SU-DHL-6 (cell line): ENCODE measurements at regions not wholly inside any gene's neighbourhood (a gene's known extent, or its start where the extent isn't known, plus 50 kb on each side); places are given as distances from the start of the nearest gene placed in this dataset.

Source experiments
- EZH2phosphoT487 ChIP-seq: fragments of 200-600 bp; sonication (generic), shearing (Covaris generic); conservative IDR thresholded peaks from 2 replicates; pipeline ENCODE4 v1.6.1; 2018; ENCODE audit warnings: mild to moderate bottlenecking, antibody characterized with exemption, low read length, moderate library complexity, mixed read lengths
- TF ChIP-seq, protein P1 (sequence below): fragments of 200-600 bp; sonication (generic); IDR thresholded peaks from one replicate; pipeline ENCODE4 v1.5.1; 2017; ENCODE audit warnings: antibody characterized with exemption, mild to moderate bottlenecking, low read length, moderate library complexity; ENCODE audit not compliant: insufficient read depth, poor library complexity, severe bottlenecking

DNA sequence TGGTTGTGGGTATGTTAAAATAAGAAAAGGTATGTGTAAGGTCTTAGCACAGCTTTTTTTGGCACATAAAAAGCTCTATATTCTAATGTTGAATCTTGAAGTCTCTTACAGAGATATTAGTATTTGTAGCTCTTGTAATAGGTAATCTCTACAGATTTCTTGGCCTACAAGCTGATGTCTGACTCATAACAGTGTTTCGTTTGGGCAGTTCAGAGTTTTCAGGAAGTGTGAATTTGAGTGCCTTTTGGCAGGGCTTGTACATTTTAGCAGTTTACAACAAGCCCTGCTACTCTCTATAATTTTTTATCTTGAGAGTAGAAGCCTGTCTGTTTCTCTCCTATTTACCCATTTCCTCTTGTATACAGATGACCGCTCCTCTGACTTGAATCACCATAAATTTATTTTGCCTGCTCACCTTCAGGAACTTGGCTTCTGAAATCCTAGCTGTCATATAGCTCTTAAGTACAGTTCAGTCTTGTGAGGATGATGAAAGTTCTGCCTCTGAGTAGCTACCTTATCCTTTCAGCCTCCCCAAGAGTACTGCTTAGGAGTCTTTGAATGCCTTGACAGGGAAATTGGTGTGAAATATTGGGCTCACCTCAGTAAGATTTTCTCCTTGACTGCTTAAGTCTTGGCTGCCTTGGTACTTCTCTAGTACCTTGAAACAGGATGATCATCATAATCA is 419.9 kb upstream of the RARB start:
- TF ChIP-seq, protein P1, sequence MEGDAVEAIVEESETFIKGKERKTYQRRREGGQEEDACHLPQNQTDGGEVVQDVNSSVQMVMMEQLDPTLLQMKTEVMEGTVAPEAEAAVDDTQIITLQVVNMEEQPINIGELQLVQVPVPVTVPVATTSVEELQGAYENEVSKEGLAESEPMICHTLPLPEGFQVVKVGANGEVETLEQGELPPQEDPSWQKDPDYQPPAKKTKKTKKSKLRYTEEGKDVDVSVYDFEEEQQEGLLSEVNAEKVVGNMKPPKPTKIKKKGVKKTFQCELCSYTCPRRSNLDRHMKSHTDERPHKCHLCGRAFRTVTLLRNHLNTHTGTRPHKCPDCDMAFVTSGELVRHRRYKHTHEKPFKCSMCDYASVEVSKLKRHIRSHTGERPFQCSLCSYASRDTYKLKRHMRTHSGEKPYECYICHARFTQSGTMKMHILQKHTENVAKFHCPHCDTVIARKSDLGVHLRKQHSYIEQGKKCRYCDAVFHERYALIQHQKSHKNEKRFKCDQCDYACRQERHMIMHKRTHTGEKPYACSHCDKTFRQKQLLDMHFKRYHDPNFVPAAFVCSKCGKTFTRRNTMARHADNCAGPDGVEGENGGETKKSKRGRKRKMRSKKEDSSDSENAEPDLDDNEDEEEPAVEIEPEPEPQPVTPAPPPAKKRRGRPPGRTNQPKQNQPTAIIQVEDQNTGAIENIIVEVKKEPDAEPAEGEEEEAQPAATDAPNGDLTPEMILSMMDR, result no peak
- no peak for TF ChIP-seq EZH2phosphoT487
